ENCODE measurements at regions not wholly inside any gene's neighbourhood (a gene's known extent, or its start where the extent isn't known, plus 50 kb on each side); places are given as distances from the start of the nearest gene placed in this dataset.

GRCh38 chr19:32168111-32168510 lies 177.3 kb upstream of the ZNF507 start:
- peaks cover 2 to 8% (median 5%) of the 10 kb centered on the region in 4 donors for H3K27me3 ChIP-seq (ENCODE audit: control insufficient read depth in 4 of 4, insufficient read depth in 4 of 4, low read length in 3 of 4)
- WGBS, result 70% methylated on average over 4 of the region's 4 CpGs
- DNase-seq (ENCODE audit: low spot score), result no peak
- H3K9ac ChIP-seq (ENCODE audit: low read depth in 1 of 2, low read length in 2 of 2), result no peak overlapping the region
- no peaks in the 10 kb centered on the region for H3K4me1 ChIP-seq (ENCODE audit: control insufficient read depth in 4 of 4, insufficient read depth in 4 of 4, low read length in 3 of 4)
- no peak for TF ChIP-seq HNF4A (conservative IDR thresholded peaks at IDR 0.05)
- TF ChIP-seq MAX (IDR thresholded peaks at IDR 0.05), result no peak
- TF ChIP-seq CTCF (IDR thresholded peaks at IDR 0.05; ENCODE audit: low read depth, low read length, missing input control), result no peak
- no peak for TF ChIP-seq TAF1 (conservative IDR thresholded peaks at IDR 0.05)
- TF ChIP-seq RAD21 (IDR thresholded peaks at IDR 0.05), result no peak
- no peak for TF ChIP-seq ATF3 (IDR thresholded peaks at IDR 0.05)
- no peak for TF ChIP-seq RXRA (IDR thresholded peaks at IDR 0.05)
- no peaks in the 10 kb centered on the region for H3K36me3 ChIP-seq (ENCODE audit: control insufficient read depth in 4 of 4, insufficient read depth in 3 of 4, low read depth in 1 of 4, low read length in 3 of 4)
- H3K4me3 ChIP-seq (ENCODE audit: low read depth in 1 of 3, low read length in 3 of 3), result no peak overlapping the region
- no peaks in the 10 kb centered on the region for H3K9me3 ChIP-seq (ENCODE audit: control insufficient read depth in 4 of 4, low read length in 3 of 4)
- H3K27ac ChIP-seq (ENCODE audit: low read depth in 1 of 2, low read length in 2 of 2), result no peak overlapping the region

GRCh38 chr19:32168606-32169005 lies 176.8 kb upstream of the ZNF507 start:
- WGBS, result 72% methylated on average over 5 of the region's 5 CpGs
- no peak for TF ChIP-seq GABPA (IDR thresholded peaks at IDR 0.05 in 1 of 2, conservative IDR thresholded peaks at IDR 0.05 in 1 of 2)
- TF ChIP-seq FOXA2 (IDR thresholded peaks at IDR 0.05), result no peak
- TF ChIP-seq RXRA (IDR thresholded peaks at IDR 0.05), result no peak
- TF ChIP-seq EGR1 (IDR thresholded peaks at IDR 0.05; ENCODE audit: low read depth in 2 of 2), result no peak
- no peak for TF ChIP-seq ZBTB33 (IDR thresholded peaks at IDR 0.05)
- TF ChIP-seq REST (IDR thresholded peaks at IDR 0.05), result no peak
- no peak for TF ChIP-seq TAF1 (conservative IDR thresholded peaks at IDR 0.05)
- TF ChIP-seq CTCF (IDR thresholded peaks at IDR 0.05; ENCODE audit: low read depth, low read length, missing input control), result no peak
- no peak for TF ChIP-seq RAD21 (IDR thresholded peaks at IDR 0.05)
- no peak for TF ChIP-seq ATF3 (IDR thresholded peaks at IDR 0.05)
- TF ChIP-seq NR2F2 (IDR thresholded peaks at IDR 0.05), result no peak
- no peak for TF ChIP-seq SP1 (IDR thresholded peaks at IDR 0.05)
- TF ChIP-seq HNF4A (conservative IDR thresholded peaks at IDR 0.05), result no peak
- no peak for TF ChIP-seq MAX (IDR thresholded peaks at IDR 0.05)
- no peak for TF ChIP-seq JUND (IDR thresholded peaks at IDR 0.05)
- TF ChIP-seq HNF4G (IDR thresholded peaks at IDR 0.05), result no peak
- no peak overlapping the region for H3K27ac ChIP-seq (ENCODE audit: low read depth in 1 of 2, low read length in 2 of 2)
- H3K4me1 ChIP-seq (ENCODE audit: control insufficient read depth in 4 of 4, insufficient read depth in 4 of 4, low read length in 3 of 4), result no peaks in the 10 kb centered on the region
- H3K9me3 ChIP-seq (ENCODE audit: control insufficient read depth in 4 of 4, low read length in 3 of 4), result no peaks in the 10 kb centered on the region
- peaks cover 2 to 8% (median 5%) of the 10 kb centered on the region in 4 donors for H3K27me3 ChIP-seq (ENCODE audit: control insufficient read depth in 4 of 4, insufficient read depth in 4 of 4, low read length in 3 of 4)
- H3K4me3 ChIP-seq (ENCODE audit: low read depth in 1 of 3, low read length in 3 of 3), result no peak overlapping the region
- H3K9ac ChIP-seq (ENCODE audit: low read depth in 1 of 2, low read length in 2 of 2), result no peak overlapping the region
- no peak for DNase-seq (ENCODE audit: low spot score)
- H3K36me3 ChIP-seq (ENCODE audit: control insufficient read depth in 4 of 4, insufficient read depth in 3 of 4, low read depth in 1 of 4, low read length in 3 of 4), result no peaks in the 10 kb centered on the region
